HG03460 (cell line): ENCODE measurements at regions not wholly inside any gene's neighbourhood (a gene's known extent, or its start where the extent isn't known, plus 50 kb on each side); places are given as distances from the start of the nearest gene placed in this dataset.

Experiments
- ATAC-seq: cut with Tn5 transposase; IDR thresholded peaks from one replicate; pipeline ENCODE4 v1.9.1; 2021; ENCODE audit not compliant: unreplicated experiment

- ATAC-seq, result no peak
Measured at GRCh38 chr10:131746241-131746711, 154.5 kb upstream of the PPP2R2D start.

- no peak for ATAC-seq
Measured at GRCh38 chr10:131746785-131747184, 154.0 kb upstream of the PPP2R2D start.

DNA sequence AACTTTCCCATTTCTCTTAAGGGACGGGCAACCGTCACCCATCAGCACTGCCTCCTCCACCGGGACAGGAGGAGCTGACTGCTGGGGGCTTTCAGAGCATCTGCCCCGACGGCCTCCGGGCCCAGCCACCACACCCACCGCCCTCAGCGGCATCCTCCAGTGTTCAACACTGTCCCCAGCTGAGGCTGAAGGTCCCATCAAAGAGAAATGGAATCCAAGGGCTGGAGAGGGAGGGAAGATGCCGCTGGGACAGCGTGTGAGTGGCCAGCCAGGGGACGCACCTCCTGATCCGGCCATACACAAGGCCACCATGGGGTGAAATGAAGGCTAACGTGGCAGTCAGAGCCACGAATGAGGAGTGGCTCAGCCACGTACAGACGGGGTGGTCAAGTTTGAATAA lies 153.6 kb upstream of the PPP2R2D start:
- ATAC-seq, result no peak

DNA sequence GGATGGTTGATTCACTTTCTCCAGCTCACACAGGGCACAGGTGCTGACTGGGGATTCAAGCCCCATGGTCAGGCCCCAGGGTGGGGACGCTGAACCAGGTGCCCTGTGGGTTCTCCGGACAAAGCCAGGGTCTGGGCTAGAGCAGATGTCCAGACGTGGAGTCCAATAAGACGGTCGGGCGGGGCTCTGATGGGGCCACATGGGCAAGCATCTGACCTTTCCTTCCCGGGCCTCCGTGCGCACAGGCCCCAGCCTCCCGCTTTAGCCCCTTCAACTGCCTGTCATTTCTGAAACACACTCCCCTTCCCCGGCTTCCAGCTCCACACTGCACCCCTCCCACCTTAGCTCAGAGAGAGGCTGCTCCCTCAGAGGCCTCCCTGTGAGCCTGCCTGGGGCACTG lies 153.0 kb upstream of the PPP2R2D start:
- no peak for ATAC-seq

GRCh38 chr10:131748191-131748590 lies 152.6 kb upstream of the PPP2R2D start:
- no peak for ATAC-seq

- no peak for ATAC-seq
Measured at GRCh38 chr10:131748831-131749766, 151.7 kb upstream of the PPP2R2D start.

GRCh38 chr10:131749767-131750142 lies 151.1 kb upstream of the PPP2R2D start:
- no peak for ATAC-seq

GRCh38 chr10:131750171-131750895 lies 150.5 kb upstream of the PPP2R2D start:
- no peak for ATAC-seq

DNA sequence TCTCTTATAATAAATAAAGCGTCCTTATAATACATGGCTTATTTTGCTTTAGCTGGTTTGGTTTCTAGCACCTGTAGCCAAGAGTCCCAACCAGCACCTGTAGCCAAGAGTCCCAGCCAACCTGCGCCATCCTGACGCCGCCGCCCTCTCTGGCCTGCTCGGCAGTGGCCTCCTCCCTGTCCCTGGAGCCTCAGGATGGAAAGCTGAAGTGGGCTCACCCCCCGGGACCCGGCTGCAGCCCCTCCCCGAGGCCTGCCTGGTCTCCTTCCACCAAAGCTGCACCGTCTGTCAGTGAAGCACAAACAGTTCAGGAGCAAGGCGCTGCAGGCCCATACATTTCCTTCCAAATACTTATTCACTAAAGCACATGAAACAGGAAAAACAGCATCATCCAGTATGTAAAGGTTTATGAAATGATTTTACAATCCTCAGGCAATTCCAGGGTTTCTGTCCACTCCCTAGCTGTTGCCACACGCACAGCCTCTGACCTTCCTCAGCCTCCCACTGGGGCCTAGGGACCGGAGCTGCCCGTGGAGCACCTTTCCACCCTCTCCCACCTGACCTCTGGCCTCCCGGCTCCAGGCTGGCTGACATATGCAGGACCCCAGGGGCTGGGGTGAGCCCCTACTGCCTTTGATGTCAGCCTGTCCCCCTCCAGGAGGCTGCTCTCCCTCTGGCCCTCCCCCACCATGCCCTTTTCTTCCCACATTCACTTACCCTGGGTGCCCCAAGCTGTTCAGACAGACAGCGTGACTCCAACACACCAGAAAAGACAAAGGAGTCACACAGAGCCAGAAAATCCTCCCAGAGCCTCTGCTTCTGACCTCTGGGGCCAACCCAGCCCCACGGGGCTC lies 149.6 kb upstream of the PPP2R2D start:
- no peak for ATAC-seq

DNA sequence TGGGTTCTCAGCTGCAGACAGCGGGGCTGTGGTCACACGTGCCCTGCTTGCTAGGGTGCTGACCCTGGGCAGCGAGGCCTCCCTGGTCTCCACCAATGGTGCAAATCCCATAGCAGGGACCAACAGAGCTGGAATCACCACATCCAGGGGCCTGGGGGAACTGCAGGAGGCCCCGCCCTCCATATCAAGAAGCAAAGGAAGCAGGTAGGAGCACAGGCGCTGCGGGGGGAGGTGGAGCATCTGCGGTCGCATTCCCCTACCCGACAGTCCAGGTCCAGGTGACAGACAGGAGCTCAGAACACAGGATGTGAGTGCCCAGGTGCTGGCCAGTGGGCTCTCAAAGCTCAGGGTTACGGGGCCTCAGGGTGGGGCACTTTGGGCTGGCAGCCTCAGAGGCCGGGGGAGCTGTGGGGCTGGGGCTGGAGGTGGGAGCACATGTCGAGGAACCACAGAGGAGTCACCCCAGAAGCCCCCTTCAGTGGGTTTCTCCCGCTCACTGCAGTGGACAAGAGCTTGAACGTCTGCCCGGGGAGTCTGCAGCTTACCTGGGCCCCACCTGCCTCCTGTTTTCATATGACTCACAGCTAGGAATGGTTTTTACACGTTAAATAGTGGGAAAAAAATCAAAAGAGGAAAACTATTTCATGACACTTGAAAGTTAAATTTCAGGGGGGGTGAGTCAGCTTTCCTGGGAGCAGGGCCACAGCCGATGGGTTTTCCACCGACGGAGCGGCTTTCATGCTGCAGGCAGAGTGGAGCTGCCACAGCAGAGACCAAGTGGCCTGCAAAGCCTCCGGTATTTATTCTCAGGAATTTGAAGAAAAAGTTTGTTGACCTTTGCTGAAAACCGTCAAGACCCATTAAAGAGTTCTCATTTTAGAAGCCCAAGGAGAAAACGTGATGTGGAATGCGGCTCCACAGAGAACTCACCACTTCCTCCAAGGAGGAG lies 148.7 kb upstream of the PPP2R2D start:
- no peak for ATAC-seq

DNA sequence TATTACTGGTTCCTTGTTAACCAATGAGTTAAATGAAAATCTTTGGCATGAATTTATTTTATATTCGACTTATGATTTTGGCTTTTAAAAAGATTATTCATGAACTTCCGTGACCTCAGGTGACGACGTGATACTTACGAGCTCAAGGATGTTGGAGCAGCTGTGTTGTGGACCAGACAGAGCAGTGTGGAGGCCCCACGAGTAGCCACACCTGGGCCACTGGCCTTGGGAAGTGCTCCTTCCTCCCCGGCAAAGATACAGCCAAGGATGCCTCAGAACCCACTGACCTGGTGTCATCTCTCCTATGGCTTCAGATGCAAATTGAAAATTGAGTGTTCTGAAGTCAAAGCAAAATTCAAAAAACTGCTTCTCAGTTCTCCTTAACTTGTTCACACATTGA lies 147.5 kb upstream of the PPP2R2D start:
- no peak for ATAC-seq

DNA sequence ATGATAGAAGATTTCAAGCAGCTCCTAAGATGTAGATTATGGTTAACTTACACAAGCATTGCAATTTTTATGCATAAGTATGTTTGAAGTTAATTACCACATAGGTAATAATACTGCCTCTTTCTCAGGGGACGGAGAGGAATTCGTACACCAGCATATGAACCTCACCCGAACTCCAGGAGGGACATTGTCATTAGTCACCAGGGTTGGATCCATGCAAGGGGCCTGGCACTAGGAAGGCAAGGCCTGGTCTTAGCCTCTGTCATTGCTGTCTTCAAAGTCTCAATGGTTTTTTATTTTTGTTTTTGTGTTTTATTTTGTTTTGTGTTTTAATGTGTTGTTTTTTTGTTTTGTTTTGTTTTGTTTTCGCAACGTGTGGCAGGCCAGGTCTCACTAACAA lies 145.6 kb upstream of the PPP2R2D start:
- no peak for ATAC-seq

DNA sequence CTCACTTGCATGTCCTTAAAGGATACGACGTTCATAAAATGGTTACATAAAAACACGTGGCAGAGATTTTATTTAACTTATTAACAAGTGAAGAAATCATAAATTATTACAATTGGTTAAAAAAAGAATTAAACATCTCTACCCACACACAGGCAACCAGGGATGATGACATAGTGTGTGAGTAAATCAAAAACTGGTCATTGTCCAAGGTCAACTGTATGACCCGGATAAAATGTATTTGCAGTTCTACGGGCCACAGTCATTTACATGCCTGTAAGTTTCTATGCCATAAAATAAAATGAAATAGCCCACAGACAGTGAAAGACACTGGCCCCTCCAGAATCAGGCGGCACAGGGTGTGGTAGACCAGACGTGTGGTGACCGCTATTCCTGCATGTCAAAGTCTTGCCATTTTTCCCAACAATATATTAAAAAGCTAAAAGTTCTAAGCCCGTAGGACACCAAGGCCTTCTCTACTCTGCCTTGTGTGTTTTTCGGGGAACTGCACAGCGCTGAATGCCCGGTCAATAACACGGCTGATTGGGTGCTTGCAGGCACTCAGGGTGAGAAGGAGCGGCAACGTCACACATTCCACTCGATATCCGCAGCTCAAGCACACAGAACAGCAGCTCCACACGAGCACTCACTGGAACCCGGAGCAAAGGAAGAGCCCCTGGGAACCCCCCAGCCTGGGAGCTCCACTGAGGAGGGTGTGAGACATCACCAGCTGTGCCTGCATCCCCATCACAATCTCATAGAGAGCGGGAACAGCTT lies 143.3 kb upstream of the PPP2R2D start:
- ATAC-seq, result no peak

GRCh38 chr10:131758062-131758938 lies 142.5 kb upstream of the PPP2R2D start:
- ATAC-seq, result no peak

GRCh38 chr10:131758939-131759301 lies 141.9 kb upstream of the PPP2R2D start:
- no peak for ATAC-seq

GRCh38 chr10:131759347-131759746 lies 141.5 kb upstream of the PPP2R2D start:
- no peak for ATAC-seq

DNA sequence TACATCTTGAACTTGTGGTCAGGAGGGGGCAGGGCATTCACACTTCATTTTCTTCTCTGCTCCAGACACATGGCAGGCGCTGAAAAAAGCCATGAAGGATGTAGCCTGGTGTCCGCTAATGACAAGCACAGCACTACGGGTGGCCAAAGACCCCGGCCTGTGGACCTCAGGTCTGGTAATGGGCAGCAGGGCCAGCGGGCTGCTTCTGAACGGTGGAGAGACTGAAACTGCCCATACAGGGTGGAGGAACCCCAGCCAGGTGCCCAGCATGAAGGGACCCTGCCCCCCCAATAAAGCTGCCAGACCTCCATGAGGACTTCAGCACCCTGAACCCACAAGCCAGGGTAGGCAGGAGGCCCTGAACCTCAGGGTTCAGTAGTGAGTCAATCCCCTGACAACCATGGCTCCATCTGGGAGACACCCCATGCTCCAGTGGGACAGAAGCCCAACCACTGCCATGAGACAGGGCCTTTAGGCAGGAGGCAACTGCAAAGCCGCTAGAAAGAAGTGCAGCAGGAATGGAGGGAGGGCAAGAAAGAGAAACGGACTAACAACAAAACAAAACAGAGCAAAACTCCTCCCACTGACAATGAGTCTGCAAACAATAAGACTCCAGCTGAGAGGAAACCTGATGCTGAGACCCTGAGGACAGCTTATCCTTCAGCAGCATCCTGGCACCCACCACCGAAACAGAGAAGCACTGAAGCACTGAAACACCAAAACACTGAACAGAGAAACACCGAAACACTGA lies 140.2 kb upstream of the PPP2R2D start:
- ATAC-seq, result no peak
